Femur (tissue), 1 donor: ENCODE measurements at regions not wholly inside any gene's neighbourhood (a gene's known extent, or its start where the extent isn't known, plus 50 kb on each side); places are given as distances from the start of the nearest gene placed in this dataset.
"Not testable (repeated sequence)": the region's sequence is repeated elsewhere in the genome, so short reads cannot be mapped to it uniquely, and the experiment has no call there.

Source experiments
- DNase-seq: peaks from one replicate; pipeline ENCODE4 v3.0.0-alpha.2; 2017

DNA sequence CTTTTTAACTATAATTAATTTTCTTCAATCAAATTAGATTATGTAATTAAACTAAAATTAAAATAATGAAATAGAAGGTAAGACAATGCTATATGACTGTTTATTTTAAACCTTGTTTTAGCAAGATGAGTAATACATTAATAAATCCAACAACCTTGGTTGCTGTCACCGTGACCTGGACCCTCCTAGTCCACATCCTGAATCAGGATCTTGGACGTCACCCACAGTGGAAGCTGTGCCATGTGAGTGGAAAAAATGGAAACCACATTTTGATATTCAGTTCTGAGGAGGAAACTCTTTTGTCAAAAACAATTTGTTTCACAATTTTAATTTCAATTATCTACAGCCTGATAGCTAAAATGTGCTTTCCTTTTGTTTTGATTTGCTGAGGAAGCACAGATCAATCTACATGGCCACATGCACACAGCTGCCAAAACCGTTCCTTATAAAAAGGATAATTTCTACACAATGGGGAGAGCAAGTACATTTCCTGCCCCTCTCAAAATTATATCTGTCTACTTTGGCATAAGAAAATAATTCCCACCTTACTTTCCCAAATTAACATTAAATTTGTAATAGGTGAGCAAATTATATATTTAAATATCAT lies 255.5 kb downstream of the RASSF9 start:
- DNase-seq = no peak

DNA sequence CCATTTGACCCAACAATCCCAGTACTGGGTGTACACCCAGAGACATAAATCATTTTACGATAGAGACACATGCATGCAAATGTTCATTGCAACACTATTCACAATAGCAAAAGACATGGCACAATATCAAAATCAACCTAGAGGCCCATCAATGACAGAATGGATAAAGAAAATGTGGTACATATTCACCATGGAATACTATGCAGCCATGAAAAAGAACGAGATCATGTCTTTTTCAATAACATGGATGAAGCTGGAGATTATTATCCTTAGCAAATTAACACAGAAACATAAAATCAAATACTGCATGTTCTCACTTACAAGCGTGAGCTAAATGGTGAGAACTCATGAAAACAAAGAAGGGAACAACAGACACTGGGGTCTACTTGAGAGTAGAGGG lies 249.1 kb downstream of the RASSF9 start:
- no peak for DNase-seq

DNA sequence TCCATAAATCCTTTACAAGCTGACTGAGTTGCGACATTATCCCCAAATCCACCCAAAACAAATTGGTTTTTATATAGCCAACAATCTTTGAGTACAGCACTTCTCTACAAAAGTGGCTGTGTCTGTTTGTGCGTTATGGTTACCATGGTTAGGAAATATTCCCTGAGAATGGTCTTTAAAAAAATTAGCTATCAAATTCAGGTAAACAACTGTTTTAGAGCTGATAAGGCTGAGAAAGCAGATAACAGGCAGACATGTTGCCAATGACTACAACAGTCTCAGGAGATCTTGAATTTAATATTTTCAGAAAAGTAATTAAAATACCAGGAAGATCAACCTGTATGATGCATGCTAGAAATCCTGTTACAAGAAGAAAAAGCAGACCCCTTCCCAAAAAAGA lies 248.0 kb downstream of the RASSF9 start:
- no peak for DNase-seq

DNA sequence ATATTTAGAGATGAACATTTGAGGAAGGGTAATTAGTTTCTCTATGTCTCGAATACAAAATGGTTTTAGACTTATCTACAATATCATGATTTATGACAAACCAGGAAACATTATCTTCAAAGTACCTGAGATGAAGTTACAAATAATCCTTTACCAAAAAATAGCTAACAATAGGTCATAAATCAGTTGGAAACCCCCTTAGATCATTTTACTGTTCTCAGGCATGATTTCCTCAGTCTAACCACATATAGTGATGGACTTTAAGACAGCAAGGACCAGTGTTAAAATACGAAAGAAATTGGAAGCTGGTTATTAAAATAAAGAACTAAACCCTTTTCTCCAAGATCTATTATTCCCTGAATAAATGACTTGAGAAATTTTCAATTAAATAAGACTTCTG lies 235.4 kb downstream of the RASSF9 start:
- DNase-seq = no peak

DNA sequence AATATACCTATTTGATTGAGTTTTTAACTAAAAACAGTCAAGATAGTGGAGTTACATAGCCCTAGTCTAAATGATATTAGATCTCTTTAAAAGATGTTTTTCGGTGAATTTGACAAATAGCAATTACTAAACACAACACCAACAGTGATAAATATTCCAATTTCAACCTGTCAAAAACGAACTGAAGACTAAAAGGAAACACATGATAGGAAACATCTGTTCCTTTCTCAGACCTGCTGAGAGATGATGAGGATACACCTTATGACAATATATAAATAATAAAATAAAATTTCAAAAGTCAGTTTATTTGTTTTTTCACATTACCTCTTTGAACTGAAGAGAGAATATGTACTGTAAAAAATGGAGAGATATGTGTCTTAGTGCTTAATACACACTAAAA lies 232.7 kb downstream of the RASSF9 start:
- no peak for DNase-seq

DNA sequence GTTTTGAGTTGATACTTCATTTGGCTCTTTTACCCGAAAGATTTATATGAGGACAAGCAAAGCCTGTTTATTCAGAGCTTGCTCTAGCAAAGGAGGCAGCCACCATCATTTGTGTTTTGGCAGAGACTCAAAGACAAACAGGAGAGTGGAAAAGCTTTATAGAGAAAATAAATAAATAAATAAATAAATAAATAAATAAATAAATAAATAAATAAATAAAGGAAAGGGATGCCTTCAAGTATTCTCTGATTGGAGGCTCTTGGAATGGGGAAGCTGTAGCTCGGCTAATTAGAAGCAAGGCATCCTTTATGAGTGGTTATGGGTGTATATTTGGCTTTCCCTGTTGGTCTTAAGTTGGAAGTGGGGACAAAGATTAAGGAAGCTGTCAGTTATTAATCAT lies 229.8 kb downstream of the RASSF9 start:
- no peak for DNase-seq

DNA sequence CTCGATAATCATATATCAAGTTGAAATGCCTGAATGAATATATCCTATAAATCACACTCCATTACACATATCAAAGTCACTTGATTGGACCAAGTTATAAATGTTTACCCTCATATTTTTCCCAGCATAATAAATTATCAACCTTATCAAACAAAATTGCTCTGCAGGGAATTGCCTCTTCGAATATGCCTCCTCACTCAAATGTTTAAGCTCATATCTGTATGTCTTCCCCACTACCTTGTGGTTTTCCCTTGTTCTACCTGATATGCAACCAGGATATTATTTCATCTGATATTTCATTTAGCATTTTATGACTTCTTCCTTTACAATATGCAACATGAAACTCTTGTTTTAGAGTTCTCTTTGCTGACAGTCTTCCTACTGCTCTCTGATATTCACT lies 226.4 kb downstream of the RASSF9 start:
- no peak for DNase-seq

DNA sequence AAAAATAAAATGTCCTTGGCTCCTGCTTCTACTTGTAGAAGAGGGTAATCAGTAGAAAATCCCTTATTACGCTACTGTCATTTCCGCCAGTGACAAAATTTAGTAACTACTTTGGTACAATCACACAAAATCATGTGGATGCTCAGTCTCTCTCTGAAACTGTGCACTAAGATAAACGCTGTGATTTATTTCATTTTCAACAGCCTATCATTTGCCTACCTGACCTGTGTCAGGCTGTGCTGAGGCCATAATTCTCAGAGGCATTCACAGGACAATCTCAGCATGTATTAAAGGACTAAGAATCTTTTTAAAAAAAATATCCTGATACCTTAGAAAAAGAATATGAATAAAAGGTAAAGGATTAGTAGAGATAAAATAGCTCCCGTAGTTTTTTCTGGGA lies 226.0 kb downstream of the RASSF9 start:
- no peak for DNase-seq

DNA sequence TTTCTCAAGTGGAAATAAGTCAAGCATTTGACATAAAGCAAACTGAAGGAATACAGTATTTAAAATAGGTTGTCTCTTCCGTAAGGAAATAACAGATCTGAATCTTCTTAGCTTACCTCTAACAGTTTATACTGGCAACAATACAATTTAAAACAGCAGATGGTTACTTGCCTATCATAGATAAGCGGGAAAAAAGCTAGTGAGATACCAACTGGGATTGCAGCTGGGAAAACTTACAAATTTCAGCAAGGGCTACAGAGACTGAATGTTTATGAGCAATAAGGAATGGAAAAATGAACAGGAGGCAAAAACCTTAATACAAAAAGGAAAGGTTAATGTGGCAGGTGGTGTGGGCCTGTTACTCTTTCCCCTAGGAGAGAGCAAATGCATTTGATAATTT lies 220.0 kb downstream of the RASSF9 start:
- DNase-seq = no peak

DNA sequence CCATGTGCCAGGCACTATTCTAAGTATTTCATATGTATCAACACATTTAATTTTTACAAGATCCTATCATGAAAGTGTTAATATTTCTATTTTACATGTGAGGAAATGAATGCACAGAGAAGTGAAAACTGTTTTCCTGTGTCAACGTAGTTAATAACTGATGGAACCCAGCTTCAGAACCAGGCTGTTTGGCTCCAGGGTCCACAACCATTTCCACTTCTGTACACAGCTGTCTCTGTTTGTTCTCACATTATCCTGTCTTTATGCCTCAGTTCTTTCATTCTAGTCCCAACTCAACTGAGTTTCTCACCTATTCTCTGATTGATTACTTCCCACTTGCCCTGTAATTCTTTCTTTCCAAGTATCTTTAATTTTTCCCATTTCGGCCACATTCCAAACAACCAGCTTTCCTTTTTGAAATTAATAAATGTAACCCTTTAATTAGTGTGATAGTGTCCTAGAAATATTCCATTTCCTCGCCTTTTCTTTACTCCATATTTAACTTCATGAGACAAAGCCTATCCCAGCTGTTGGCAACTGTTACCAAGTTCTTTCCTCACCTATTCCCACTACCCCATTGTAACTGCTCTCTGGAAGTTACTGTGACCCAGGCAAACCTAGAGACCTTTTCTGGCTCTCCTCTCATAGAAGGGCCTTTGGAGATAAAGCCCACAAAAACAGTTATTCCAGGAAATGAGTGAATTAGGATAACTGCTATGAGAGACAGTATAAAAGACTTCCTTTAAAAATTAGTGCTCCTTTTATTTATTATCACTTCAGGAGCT lies 218.7 kb downstream of the RASSF9 start:
- no peak for DNase-seq

DNA sequence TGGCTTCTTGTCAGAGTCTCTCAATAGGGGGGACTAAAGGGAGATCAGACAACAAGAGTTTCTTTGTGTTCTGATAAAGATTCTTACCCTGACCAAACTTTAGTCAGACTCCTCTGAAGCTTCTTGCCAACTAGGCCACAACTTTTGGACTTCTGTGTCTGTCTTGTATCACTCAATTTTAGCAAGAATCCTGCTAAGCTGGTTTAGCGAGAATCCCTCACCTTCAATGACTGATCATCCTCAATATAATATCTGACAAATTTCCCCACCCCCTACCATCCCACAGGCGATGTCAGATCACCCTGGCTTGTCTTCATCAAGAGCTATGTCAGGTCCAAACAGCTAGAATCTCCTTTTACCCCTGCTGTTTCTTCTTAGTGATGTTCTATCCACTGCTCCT lies 215.2 kb downstream of the RASSF9 start:
- no peak for DNase-seq

DNA sequence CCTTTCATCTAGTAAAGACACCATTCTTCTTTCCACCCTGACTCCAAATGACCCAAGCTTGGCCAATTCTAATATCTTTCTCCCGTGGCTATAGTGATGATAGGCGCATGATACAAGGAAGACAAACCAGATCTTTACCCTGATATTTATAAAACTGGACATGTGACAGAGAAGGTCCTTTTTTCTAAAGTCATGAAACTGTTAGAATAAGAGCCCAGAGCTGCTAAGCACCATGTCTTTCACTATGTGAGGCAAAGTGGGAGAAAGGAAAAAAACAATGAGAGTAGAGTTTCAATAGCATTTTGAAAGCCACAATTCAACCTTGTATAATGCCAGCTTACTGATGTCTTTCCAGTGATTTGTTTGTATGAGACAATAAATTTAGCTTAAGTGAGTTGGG lies 212.4 kb downstream of the RASSF9 start:
- DNase-seq = no peak

DNA sequence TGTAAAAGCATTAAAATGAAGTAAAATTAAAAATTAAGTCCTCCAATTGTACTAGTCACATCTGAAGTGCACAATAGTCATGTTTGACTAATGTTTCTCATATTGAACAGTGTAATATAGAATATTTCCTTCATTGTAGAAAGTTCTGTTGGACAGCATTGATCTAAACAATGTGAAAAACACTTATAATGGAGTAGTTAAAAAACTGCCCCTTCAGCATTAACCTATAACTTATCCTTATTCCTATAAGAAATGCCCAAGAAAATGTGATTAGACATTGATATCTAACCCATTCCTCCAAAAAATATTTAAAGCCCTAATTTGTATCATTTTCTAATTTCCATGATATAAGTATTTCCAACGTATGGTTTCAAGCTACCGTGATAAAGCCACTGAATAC lies 210.7 kb downstream of the RASSF9 start:
- no peak for DNase-seq

DNA sequence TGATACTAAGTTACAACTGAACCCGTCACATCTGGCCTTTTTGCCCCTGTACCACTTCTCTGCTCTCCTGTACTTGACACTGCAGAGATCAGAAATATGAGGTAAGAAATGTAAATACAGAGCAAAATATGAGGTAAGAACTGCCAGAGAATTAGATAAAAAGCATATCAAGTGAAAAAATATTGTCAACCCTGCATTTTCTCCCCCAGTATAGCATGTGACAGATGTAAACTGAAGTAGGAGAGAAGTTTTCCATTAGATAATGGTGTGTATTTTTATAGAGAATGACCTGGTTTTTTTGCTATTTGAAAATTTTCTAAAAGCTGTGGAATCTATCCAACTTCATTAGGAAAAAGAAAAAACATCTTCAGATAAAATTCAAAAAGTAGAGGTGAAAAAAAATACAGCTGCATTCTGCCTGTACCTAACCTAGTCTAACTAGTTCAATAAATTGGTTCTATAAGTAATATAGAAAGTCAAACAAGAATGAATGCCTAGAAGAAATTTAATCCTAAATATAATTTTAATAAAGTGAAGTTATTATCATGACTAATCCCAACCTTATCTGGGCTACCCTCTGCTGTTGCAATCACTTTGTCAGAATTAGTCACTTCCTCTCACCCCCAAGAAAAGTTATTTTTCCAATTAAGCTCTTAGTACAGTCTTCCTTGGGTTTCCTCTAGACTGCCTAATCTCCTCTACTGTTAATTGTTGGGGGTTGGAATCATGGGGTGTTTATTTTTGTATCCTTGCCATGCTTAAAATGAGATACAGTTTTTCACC lies 210.0 kb downstream of the RASSF9 start:
- no peak for DNase-seq

DNA sequence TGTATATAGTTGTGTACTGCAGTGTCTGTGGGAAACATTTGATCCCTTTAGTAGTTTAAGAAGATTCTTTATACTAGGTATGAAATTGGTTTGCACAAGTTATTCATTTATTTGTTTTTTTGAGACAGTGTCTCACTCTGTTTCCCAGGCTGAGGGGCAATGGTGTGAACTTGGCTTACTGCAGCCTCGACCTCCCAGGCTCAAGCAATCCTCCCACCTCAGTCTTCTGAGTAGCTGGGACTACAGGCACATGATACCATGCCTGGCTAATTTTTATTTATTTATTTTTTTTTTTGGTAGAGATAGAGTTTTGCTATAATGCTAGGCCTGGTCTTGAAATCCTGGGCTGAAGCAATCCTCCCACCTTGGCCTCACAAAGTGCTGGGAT lies 209.4 kb downstream of the RASSF9 start:
- DNase-seq = no peak

DNA sequence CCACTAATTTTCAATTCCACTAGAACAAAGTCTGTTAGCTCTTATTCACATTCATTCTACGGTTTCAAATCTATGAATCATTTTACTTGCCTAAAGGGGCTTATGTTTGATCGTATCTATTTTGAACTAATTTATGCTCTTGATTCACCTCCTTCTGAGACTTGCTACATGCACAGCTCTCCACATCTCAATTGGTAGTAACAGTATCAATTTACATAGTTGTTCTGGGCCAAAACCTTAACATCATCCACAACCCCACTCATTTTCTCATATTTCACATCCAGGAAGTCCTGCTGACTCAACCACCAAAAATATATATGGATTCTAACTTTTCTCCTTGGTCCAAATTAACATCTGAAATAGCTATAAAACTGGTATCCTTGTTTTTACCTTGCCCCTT lies 208.6 kb downstream of the RASSF9 start:
- DNase-seq = no peak

DNA sequence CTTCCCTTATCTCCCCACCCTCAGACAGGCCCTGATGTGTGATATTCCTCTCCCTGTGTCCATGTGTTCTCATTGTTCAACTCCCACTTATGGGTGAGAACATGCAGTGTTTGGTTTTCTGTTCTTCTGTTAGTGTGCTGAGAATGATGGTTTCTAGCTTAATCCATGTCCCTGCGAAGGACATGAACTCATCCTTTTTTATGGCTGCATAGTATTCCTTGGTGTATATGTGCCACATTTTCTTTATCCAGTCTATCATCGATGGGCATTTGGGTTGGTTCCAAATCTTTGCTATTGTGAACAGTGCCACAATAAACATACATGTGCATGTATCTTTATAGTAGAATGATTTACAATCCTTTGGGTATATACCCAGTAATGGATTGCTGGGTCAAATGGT lies 207.6 kb downstream of the RASSF9 start:
- not testable (repeated sequence) for DNase-seq

DNA sequence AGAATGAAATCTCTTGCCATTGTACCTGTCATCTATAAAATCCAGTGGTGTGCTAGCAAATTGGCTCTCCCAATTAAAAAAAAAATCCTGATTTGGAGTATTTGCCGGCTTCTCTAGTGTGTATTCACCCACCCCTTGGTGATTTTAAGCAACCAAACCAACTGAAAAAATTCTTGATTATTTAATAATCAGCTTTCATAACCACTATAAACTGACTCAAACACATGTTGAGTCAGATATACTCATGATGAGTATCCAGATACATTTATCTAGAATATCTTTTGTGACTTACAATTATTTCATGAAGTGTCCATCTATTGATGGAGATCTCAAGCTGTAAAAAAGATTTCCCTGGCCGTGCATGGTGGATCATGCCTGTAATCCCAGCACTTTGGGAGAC lies 205.4 kb downstream of the RASSF9 start:
- no peak for DNase-seq

DNA sequence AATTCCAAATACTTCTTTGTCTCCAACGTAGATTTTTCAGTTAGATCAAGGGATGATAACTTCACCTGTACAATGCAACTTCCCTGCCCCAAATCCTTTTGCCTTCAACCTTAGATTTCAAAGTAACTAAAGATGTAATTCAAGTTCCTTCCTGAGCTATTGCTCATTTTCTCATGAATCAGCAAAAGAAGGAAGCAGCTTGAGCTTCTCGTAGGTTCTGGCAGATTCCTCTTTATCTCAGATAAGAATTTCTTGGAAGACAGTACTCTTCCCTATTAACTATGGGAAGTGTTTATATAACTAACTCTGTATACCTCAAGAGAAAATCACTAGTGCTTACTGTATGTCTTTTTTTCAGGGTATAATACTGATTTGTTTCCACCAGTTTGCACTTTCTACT lies 203.8 kb downstream of the RASSF9 start:
- no peak for DNase-seq

DNA sequence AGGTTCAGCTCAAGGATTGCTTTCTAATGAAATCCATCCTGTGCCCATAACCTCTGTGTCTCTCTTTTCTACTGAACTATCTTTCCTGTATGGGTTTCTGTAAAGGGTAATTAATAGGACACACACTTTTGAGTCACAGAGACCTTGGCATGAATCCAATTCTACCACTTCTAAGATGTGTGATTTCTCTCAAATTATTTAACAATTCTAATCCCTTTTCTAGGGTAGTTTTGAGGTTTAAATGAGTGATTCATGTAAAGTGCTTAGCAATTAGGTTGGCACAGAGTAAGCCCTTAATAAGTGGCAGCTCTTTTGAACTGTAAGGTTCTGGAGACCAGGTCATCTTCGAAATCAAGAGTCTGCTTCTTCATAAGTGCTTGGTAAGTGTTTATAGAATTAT lies 202.7 kb downstream of the RASSF9 start:
- no peak for DNase-seq

DNA sequence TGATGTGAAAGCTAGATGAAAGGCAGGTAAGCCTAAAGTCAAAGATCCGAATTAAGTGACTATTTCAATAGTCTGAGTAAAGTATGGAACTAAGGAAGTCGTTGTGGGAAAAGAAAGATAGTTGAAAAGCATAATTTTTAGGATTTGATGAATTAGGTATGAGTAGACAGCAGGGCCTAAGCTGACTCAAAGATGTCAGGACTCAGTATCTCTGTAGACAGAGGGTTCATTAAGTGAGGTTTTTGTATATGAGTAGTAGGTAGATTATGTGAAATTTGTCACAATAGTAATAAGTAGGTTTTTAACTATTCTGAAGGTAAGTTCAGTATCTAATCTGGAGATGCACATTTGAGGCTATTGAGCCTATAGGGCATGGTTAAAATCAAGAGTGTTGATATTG lies 196.4 kb downstream of the RASSF9 start:
- no peak for DNase-seq

DNA sequence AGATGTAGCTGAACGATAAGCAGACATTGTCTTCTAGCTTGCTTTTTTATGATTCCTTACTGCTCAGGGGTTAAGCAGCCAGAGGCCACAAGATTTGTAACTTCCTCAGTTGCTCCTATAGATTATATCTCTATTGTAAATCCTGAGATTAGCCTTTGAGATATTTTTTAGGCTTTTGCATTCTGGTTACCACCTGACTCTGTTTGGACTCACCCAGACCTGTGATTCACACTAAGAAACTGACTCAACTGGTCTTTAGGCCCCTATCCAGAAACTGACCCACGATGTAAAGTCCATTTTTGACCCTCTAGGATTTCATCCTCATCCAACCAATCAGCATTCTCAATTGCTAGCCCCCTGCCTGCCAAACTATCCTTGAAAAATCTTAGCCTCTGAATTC lies 194.4 kb downstream of the RASSF9 start:
- no peak for DNase-seq

DNA sequence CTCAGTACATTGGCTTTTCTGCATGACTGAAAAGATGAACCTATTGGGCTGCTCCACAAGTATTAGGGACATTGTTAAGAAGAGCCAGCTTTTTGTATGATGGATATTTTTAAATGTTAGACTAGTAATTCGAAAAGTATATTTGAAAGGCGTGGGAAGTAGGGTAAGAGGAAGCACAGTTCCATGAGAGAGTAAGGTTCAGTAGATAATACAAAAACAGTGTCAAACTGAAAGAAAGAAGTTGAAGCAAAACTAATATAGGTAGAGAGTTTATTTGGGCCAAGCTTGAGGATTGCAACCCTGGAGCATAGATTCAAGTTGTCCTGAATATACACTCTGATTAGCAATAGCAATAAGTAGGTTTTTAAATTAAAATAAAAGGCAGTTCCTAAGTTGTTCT lies 193.9 kb downstream of the RASSF9 start:
- DNase-seq = no peak

DNA sequence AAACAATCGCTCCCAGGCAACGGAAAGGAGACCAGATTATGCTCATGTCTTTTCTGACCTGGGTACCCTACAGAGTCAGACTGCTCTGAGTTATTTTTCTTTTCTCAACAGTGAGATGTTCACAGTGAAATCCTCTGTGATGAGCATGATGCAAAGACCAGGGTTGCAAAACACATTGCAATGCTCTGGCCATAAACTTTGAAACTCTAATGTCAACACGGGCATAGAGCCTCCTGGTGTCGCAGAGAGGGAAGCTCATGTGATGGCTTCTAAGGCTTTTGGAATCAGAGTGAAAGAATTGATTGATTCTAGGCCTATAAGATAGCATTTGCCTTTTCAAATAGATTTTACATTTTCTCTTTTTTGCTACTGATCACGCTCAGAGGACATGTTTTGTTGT lies 193.4 kb downstream of the RASSF9 start:
- no peak for DNase-seq
